ENCODE measurements at regions not wholly inside any gene's neighbourhood (a gene's known extent, or its start where the extent isn't known, plus 50 kb on each side); places are given as distances from the start of the nearest gene placed in this dataset.

DNA sequence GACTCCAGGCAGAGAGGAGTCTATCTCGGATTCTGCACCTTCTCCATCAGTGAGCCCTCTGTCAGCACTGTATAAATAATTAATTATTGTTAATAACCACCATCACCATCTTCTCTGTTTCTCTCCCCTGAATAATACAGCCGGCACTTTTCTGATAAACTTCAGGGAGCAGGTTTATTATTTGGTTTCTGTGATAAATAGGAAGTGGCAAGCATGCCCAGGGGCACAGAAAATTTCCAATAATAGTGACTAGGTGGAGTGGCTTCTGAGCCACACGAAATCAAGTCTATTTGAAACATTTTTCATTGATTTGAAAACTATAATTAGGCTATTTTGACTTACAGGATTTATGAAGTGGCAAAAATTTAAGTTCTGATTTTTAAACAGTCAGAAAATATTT is 186.8 kb upstream of the TMEM229A start:
- H3K4me1 Mint-ChIP-seq: peaks cover 3% of the 10 kb centered on the region
- H3K9me3 Mint-ChIP-seq: peaks cover 27% of the 10 kb centered on the region
- ATAC-seq: no peak
- TF ChIP-seq ZNF219 (CRISPR knock-in tag; IDR thresholded peaks at IDR 0.05; ENCODE audit: borderline replicate concordance) (no peak), NFYB (CRISPR knock-in tag; conservative IDR thresholded peaks at IDR 0.05; ENCODE audit: low read depth) (no peak), ZNF416 (CRISPR knock-in tag; IDR thresholded peaks at IDR 0.05) (no peak), ELF4 (CRISPR knock-in tag; IDR thresholded peaks at IDR 0.05; ENCODE audit: low read depth) (no peak), TP53 (CRISPR knock-in tag; IDR thresholded peaks at IDR 0.05) (no peak), NFATC4 (CRISPR knock-in tag; IDR thresholded peaks at IDR 0.05) (no peak), MYBL2 (CRISPR knock-in tag; IDR thresholded peaks at IDR 0.05) (no peak)
- TF ChIP-seq, protein P1, sequence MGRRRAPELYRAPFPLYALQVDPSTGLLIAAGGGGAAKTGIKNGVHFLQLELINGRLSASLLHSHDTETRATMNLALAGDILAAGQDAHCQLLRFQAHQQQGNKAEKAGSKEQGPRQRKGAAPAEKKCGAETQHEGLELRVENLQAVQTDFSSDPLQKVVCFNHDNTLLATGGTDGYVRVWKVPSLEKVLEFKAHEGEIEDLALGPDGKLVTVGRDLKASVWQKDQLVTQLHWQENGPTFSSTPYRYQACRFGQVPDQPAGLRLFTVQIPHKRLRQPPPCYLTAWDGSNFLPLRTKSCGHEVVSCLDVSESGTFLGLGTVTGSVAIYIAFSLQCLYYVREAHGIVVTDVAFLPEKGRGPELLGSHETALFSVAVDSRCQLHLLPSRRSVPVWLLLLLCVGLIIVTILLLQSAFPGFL (CRISPR knock-in tag; IDR thresholded peaks at IDR 0.05; ENCODE audit: borderline replicate concordance): no peak
- TF ChIP-seq, protein P2, sequence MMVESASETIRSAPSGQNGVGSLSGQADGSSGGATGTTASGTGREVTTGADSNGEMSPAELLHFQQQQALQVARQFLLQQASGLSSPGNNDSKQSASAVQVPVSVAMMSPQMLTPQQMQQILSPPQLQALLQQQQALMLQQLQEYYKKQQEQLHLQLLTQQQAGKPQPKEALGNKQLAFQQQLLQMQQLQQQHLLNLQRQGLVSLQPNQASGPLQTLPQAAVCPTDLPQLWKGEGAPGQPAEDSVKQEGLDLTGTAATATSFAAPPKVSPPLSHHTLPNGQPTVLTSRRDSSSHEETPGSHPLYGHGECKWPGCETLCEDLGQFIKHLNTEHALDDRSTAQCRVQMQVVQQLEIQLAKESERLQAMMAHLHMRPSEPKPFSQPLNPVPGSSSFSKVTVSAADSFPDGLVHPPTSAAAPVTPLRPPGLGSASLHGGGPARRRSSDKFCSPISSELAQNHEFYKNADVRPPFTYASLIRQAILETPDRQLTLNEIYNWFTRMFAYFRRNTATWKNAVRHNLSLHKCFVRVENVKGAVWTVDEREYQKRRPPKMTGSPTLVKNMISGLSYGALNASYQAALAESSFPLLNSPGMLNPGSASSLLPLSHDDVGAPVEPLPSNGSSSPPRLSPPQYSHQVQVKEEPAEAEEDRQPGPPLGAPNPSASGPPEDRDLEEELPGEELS (CRISPR knock-in tag; IDR thresholded peaks at IDR 0.05): no peak
- H3K36me3 Mint-ChIP-seq: peaks cover 22% of the 10 kb centered on the region
- H3K27me3 Mint-ChIP-seq (ENCODE audit: low read depth): no peaks in the 10 kb centered on the region; the same call in 1 of the 2 replicates
- ChIA-PET POLR2A (no interaction called here), CTCF (no interaction called here)
- H3K27ac Mint-ChIP-seq: no peak overlapping the region
- no peak overlapping the region for H3K4me3 Mint-ChIP-seq
- no peak for DNase-seq (ENCODE audit: low spot score)

DNA sequence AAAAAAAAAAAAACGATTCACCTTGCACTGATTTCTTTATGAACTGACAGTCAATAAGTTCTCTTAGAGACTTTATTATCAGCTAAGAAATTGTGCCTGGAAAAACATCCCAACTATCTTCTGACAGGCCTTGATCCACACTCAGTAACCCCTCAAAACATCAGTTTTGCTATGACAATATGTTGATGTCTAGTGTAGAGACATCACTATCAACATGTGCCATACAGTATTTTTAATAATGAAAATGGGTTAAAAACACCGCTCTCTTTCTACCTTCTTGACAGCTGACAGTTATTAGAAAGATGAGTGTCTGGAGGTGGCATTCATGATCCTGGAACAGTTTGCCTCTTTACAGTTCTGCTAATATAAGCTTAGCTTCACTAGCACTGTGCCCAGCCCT is 175.8 kb upstream of the TMEM229A start:
- H3K4me3 Mint-ChIP-seq: no peak overlapping the region
- no peaks in the 10 kb centered on the region for H3K4me1 Mint-ChIP-seq
- DNase-seq (ENCODE audit: low spot score) (no peak), ATAC-seq (no peak)
- no peaks in the 10 kb centered on the region for H3K36me3 Mint-ChIP-seq
- TF ChIP-seq KAT7 (CRISPR knock-in tag; IDR thresholded peaks at IDR 0.05; ENCODE audit: borderline replicate concordance): no peak
- TF ChIP-seq GABPB1 (CRISPR knock-in tag; IDR thresholded peaks at IDR 0.05): no peak
- no peak for TF ChIP-seq ZNF138 (CRISPR knock-in tag; conservative IDR thresholded peaks at IDR 0.05)
- TF ChIP-seq JAZF1 (CRISPR knock-in tag; IDR thresholded peaks at IDR 0.05): no peak
- TF ChIP-seq, protein P3, sequence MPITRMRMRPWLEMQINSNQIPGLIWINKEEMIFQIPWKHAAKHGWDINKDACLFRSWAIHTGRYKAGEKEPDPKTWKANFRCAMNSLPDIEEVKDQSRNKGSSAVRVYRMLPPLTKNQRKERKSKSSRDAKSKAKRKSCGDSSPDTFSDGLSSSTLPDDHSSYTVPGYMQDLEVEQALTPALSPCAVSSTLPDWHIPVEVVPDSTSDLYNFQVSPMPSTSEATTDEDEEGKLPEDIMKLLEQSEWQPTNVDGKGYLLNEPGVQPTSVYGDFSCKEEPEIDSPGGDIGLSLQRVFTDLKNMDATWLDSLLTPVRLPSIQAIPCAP (CRISPR knock-in tag; IDR thresholded peaks at IDR 0.05): no peak
- TF ChIP-seq, protein P4, sequence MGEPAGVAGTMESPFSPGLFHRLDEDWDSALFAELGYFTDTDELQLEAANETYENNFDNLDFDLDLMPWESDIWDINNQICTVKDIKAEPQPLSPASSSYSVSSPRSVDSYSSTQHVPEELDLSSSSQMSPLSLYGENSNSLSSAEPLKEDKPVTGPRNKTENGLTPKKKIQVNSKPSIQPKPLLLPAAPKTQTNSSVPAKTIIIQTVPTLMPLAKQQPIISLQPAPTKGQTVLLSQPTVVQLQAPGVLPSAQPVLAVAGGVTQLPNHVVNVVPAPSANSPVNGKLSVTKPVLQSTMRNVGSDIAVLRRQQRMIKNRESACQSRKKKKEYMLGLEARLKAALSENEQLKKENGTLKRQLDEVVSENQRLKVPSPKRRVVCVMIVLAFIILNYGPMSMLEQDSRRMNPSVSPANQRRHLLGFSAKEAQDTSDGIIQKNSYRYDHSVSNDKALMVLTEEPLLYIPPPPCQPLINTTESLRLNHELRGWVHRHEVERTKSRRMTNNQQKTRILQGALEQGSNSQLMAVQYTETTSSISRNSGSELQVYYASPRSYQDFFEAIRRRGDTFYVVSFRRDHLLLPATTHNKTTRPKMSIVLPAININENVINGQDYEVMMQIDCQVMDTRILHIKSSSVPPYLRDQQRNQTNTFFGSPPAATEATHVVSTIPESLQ (CRISPR knock-in tag; IDR thresholded peaks at IDR 0.05): no peak
- no peak for TF ChIP-seq CBFB (CRISPR knock-in tag; IDR thresholded peaks at IDR 0.05; ENCODE audit: low read depth)
- TF ChIP-seq ZNF396 (CRISPR knock-in tag; IDR thresholded peaks at IDR 0.05; ENCODE audit: borderline replicate concordance): no peak
- H3K9me3 Mint-ChIP-seq: 0 out of 2 replicates have a peak, but pooled peaks cover 3% of the 10 kb centered on the region
- CTCF ChIA-PET: no interaction called here
- POLR2A ChIA-PET: no interaction called here
- H3K27me3 Mint-ChIP-seq (ENCODE audit: low read depth): no peaks in the 10 kb centered on the region
- no peak overlapping the region for H3K27ac Mint-ChIP-seq

DNA sequence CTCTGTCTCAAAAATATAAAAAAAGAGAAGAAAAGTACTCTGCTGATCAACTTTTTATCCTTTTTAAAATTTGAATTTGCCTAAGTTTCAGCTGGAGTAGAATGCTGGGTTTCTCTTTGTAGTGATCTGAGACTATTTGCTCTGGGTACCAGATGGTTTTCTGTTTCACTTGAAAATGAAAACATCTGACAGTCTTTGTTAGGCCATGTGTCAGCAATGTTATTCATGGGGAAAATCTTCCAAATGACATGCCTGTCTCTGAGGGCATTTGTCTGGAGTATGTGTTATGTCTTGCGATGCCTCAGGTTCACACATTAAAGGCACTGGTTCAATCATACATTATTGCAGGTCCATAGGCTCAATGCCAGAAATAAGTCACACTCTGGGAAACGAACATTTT is 175.3 kb upstream of the TMEM229A start:
- no peak overlapping the region for H3K4me3 Mint-ChIP-seq
- ChIA-PET POLR2A (no interaction called here), CTCF (no interaction called here)
- no peak for DNase-seq (ENCODE audit: low spot score)
- ATAC-seq: no peak
- H3K36me3 Mint-ChIP-seq: no peaks in the 10 kb centered on the region
- H3K27ac Mint-ChIP-seq: no peak overlapping the region
- 0 out of 2 replicates have a peak, but pooled peaks cover 3% of the 10 kb centered on the region for H3K9me3 Mint-ChIP-seq
- TF ChIP-seq, protein P5, sequence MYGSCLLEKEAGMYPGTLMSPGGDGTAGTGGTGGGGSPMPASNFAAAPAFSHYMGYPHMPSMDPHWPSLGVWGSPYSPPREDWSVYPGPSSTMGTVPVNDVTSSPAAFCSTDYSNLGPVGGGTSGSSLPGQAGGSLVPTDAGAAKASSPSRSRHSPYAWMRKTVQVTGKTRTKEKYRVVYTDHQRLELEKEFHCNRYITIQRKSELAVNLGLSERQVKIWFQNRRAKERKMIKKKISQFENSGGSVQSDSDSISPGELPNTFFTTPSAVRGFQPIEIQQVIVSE (CRISPR knock-in tag; IDR thresholded peaks at IDR 0.05; ENCODE audit: borderline replicate concordance): no peak
- no peak for TF ChIP-seq NR1H2 (CRISPR knock-in tag; IDR thresholded peaks at IDR 0.05)
- TF ChIP-seq, protein P6, sequence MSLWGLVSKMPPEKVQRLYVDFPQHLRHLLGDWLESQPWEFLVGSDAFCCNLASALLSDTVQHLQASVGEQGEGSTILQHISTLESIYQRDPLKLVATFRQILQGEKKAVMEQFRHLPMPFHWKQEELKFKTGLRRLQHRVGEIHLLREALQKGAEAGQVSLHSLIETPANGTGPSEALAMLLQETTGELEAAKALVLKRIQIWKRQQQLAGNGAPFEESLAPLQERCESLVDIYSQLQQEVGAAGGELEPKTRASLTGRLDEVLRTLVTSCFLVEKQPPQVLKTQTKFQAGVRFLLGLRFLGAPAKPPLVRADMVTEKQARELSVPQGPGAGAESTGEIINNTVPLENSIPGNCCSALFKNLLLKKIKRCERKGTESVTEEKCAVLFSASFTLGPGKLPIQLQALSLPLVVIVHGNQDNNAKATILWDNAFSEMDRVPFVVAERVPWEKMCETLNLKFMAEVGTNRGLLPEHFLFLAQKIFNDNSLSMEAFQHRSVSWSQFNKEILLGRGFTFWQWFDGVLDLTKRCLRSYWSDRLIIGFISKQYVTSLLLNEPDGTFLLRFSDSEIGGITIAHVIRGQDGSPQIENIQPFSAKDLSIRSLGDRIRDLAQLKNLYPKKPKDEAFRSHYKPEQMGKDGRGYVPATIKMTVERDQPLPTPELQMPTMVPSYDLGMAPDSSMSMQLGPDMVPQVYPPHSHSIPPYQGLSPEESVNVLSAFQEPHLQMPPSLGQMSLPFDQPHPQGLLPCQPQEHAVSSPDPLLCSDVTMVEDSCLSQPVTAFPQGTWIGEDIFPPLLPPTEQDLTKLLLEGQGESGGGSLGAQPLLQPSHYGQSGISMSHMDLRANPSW (CRISPR knock-in tag; conservative IDR thresholded peaks at IDR 0.05; ENCODE audit: low read depth): no peak
- TF ChIP-seq ELF4 (CRISPR knock-in tag; IDR thresholded peaks at IDR 0.05; ENCODE audit: low read depth): no peak
- no peak for TF ChIP-seq ATF1 (CRISPR knock-in tag; IDR thresholded peaks at IDR 0.05)
- no peaks in the 10 kb centered on the region for H3K27me3 Mint-ChIP-seq (ENCODE audit: low read depth)
- H3K4me1 Mint-ChIP-seq: no peaks in the 10 kb centered on the region

Measured in WTC11 (cell line).